SU-DHL-6 (cell line): ENCODE measurements at regions not wholly inside any gene's neighbourhood (a gene's known extent, or its start where the extent isn't known, plus 50 kb on each side); places are given as distances from the start of the nearest gene placed in this dataset.

ENCODE experiments used
- EZH2phosphoT487 ChIP-seq: fragments of 200-600 bp; sonication (generic), shearing (Covaris generic); conservative IDR thresholded peaks from 2 replicates; pipeline ENCODE4 v1.6.1; 2018; ENCODE audit warnings: mild to moderate bottlenecking, antibody characterized with exemption, low read length, moderate library complexity, mixed read lengths
- TF ChIP-seq, protein P1 (sequence below): fragments of 200-600 bp; sonication (generic); IDR thresholded peaks from one replicate; pipeline ENCODE4 v1.5.1; 2017; ENCODE audit warnings: antibody characterized with exemption, mild to moderate bottlenecking, low read length, moderate library complexity; ENCODE audit not compliant: insufficient read depth, poor library complexity, severe bottlenecking

- TF ChIP-seq, protein P1, sequence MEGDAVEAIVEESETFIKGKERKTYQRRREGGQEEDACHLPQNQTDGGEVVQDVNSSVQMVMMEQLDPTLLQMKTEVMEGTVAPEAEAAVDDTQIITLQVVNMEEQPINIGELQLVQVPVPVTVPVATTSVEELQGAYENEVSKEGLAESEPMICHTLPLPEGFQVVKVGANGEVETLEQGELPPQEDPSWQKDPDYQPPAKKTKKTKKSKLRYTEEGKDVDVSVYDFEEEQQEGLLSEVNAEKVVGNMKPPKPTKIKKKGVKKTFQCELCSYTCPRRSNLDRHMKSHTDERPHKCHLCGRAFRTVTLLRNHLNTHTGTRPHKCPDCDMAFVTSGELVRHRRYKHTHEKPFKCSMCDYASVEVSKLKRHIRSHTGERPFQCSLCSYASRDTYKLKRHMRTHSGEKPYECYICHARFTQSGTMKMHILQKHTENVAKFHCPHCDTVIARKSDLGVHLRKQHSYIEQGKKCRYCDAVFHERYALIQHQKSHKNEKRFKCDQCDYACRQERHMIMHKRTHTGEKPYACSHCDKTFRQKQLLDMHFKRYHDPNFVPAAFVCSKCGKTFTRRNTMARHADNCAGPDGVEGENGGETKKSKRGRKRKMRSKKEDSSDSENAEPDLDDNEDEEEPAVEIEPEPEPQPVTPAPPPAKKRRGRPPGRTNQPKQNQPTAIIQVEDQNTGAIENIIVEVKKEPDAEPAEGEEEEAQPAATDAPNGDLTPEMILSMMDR = no peak
- TF ChIP-seq EZH2phosphoT487 = no peak
Measured at GRCh38 chr22:22822106-22822505, 65.5 kb upstream of the IGLL5 start.
